Fibroblast of upper back skin (primary cell): ENCODE measurements at regions not wholly inside any gene's neighbourhood (a gene's known extent, or its start where the extent isn't known, plus 50 kb on each side); places are given as distances from the start of the nearest gene placed in this dataset.
"Not testable (repeated sequence)": the region's sequence is repeated elsewhere in the genome, so short reads cannot be mapped to it uniquely, and the experiment has no call there.

Experiments used
- DNase-seq: peaks from one replicate; pipeline ENCODE4 v3.0.0-alpha.2; 2013

- DNase-seq, result no peak
Observed at GRCh38 chr4:111045992-111046391, 423.1 kb upstream of the PITX2 start.

GRCh38 chr4:111046811-111047210 is 423.9 kb upstream of the PITX2 start:
- DNase-seq, result no peak

- DNase-seq, result no peak
Observed at GRCh38 chr4:111048316-111048715, 425.4 kb upstream of the PITX2 start.

- peak; percentile 87 for DNase-seq
Observed at GRCh38 chr4:111064342-111064993, 441.6 kb upstream of the PITX2 start.

- DNase-seq, result peak; percentile 20
Observed at GRCh38 chr4:111066001-111066400, 443.1 kb upstream of the PITX2 start.

GRCh38 chr4:111066447-111066846 is 443.6 kb upstream of the PITX2 start:
- peak; percentile 45 for DNase-seq

GRCh38 chr4:111066887-111067286 is 444.0 kb upstream of the PITX2 start:
- peak; percentile 70 for DNase-seq

- no peak for DNase-seq
Observed at GRCh38 chr4:111068883-111069282, 446.0 kb upstream of the PITX2 start.

- DNase-seq, result peak; percentile 18
Observed at GRCh38 chr4:111070390-111070789, 447.5 kb upstream of the PITX2 start.

GRCh38 chr4:111074523-111075114 is 451.7 kb upstream of the PITX2 start:
- no peak for DNase-seq

- DNase-seq, result not testable (repeated sequence)
Observed at GRCh38 chr4:111076299-111076698, 453.4 kb upstream of the PITX2 start.

GRCh38 chr4:111108153-111108552 is 485.3 kb upstream of the PITX2 start:
- peak; percentile 13 for DNase-seq

GRCh38 chr4:111113591-111113990 is 490.7 kb upstream of the PITX2 start:
- peak; percentile 13 for DNase-seq

- DNase-seq, result no peak
Observed at GRCh38 chr4:111115881-111116280, 493.0 kb upstream of the PITX2 start.

- no peak for DNase-seq
Observed at GRCh38 chr4:111120191-111120590, 497.3 kb upstream of the PITX2 start.

- DNase-seq, result no peak
Observed at GRCh38 chr4:111126340-111126739, 503.5 kb upstream of the PITX2 start.

GRCh38 chr4:111127841-111128240 is 505.0 kb upstream of the PITX2 start:
- peak; percentile 25 for DNase-seq

- no peak for DNase-seq
Observed at GRCh38 chr4:111128327-111128726, 505.4 kb upstream of the PITX2 start.

GRCh38 chr4:111136438-111136837 is 513.6 kb upstream of the PITX2 start:
- DNase-seq, result peak; percentile 57

- no peak for DNase-seq
Observed at GRCh38 chr4:111136967-111137366, 514.1 kb upstream of the PITX2 start.

- DNase-seq, result no peak
Observed at GRCh38 chr4:111143510-111143909, 520.6 kb upstream of the PITX2 start.

GRCh38 chr4:111154934-111155333 is 532.1 kb upstream of the PITX2 start:
- DNase-seq, result no peak

GRCh38 chr4:111164556-111164955 is 541.7 kb upstream of the PITX2 start:
- DNase-seq, result not testable (repeated sequence)

- peak; percentile 49 for DNase-seq
Observed at GRCh38 chr4:111174331-111174730, 551.5 kb upstream of the PITX2 start.

GRCh38 chr4:111178231-111178630 is 555.4 kb upstream of the PITX2 start:
- no peak for DNase-seq
